HT-29 (cell line): ENCODE measurements at regions not wholly inside any gene's neighbourhood (a gene's known extent, or its start where the extent isn't known, plus 50 kb on each side); places are given as distances from the start of the nearest gene placed in this dataset.

Source experiments
- DNase-seq: peaks from one replicate; pipeline ENCODE4 v3.0.0-alpha.2; 2015; ENCODE audit warnings: low spot score

- DNase-seq = peak; percentile 26
Observed at GRCh38 chr13:78022164-78022877, 103.7 kb upstream of the EDNRB start.

- no peak for DNase-seq
Observed at GRCh38 chr13:78020861-78021260, 102.2 kb upstream of the EDNRB start.

- no peak for DNase-seq
Observed at GRCh38 chr13:78015782-78016181, 97.2 kb upstream of the EDNRB start.

- DNase-seq = no peak
Observed at GRCh38 chr13:78012046-78012445, 93.4 kb upstream of the EDNRB start.

- no peak for DNase-seq
Observed at GRCh38 chr13:78004821-78005220, 86.2 kb upstream of the EDNRB start.

- DNase-seq = no peak
Observed at GRCh38 chr13:77999746-78000145, 81.1 kb upstream of the EDNRB start.

- DNase-seq = no peak
Observed at GRCh38 chr13:77994166-77994565, 75.5 kb upstream of the EDNRB start.

GRCh38 chr13:77991003-77991402 is 72.4 kb upstream of the EDNRB start:
- no peak for DNase-seq

- DNase-seq = no peak
Observed at GRCh38 chr13:77989281-77989680, 70.7 kb upstream of the EDNRB start.

- DNase-seq = no peak
Observed at GRCh38 chr13:77988355-77988754, 69.7 kb upstream of the EDNRB start.

- no peak for DNase-seq
Observed at GRCh38 chr13:77986713-77987112, 68.1 kb upstream of the EDNRB start.

GRCh38 chr13:77985866-77986636 is 67.4 kb upstream of the EDNRB start:
- no peak for DNase-seq

GRCh38 chr13:77981281-77981881 is 62.8 kb upstream of the EDNRB start:
- no peak for DNase-seq

- DNase-seq = no peak
Observed at GRCh38 chr13:77980592-77980991, 62.0 kb upstream of the EDNRB start.

GRCh38 chr13:77979721-77980385 is 61.2 kb upstream of the EDNRB start:
- no peak for DNase-seq

- DNase-seq = no peak
Observed at GRCh38 chr13:77975358-77976042, 56.9 kb upstream of the EDNRB start.

GRCh38 chr13:77969299-77969698 is 50.7 kb upstream of the EDNRB start:
- DNase-seq = no peak
